Thoracic aorta (tissue), 2 donors: ENCODE measurements at regions not wholly inside any gene's neighbourhood (a gene's known extent, or its start where the extent isn't known, plus 50 kb on each side); places are given as distances from the start of the nearest gene placed in this dataset.
"Not testable (repeated sequence)": the region's sequence is repeated elsewhere in the genome, so short reads cannot be mapped to it uniquely, and the experiment has no call there.

Experiments
- ATAC-seq: fragments of 150-250 bp; one replicate; pipeline ENCODE4 v1.8.0; 2017; ENCODE audit warnings: low read depth; ENCODE audit not compliant: insufficient number of reproducible peaks, low FRiP score
- DNase-seq: peaks from one replicate; pipeline ENCODE4 v3.0.0-alpha.2; 2020; ENCODE audit warnings: low spot score
- H3K27ac ChIP-seq, 2 donors: fragments of 200-600 bp; sonication (generic); 1 replicate in 1 of 2; 2 replicates in 1 of 2; pipeline ENCODE4 v1.5.1; 2016; ENCODE audit warnings: mild to moderate bottlenecking in 2 of 2, moderate library complexity in 2 of 2
- H3K27me3 ChIP-seq: fragments of 200-600 bp; sonication (generic); replicated peaks from 2 replicates; pipeline ENCODE4 v1.6.0; 2016; ENCODE audit warnings: mild to moderate bottlenecking; ENCODE audit not compliant: insufficient read depth
- H3K36me3 ChIP-seq: fragments of 200-600 bp; sonication (generic); one replicate; pipeline ENCODE4 v1.5.1; 2016
- H3K4me1 ChIP-seq, 2 donors: fragments of 200-600 bp; sonication (generic); 1 replicate in 1 of 2; 2 replicates in 1 of 2; pipeline versions ENCODE4 v1.5.1 to v1.6.0; 2016; ENCODE audit warnings: low read depth in 2 of 2, mild to moderate bottlenecking in 1 of 2; ENCODE audit not compliant: control insufficient read depth in 1 of 2
- H3K4me3 ChIP-seq: fragments of 200-600 bp; sonication (generic); 2 replicates; pipeline ENCODE4 v1.5.1; 2016; ENCODE audit warnings: mild to moderate bottlenecking
- H3K9me3 ChIP-seq: fragments of 200-600 bp; sonication (generic); 2 replicates; pipeline ENCODE4 v1.5.1; 2016

DNA sequence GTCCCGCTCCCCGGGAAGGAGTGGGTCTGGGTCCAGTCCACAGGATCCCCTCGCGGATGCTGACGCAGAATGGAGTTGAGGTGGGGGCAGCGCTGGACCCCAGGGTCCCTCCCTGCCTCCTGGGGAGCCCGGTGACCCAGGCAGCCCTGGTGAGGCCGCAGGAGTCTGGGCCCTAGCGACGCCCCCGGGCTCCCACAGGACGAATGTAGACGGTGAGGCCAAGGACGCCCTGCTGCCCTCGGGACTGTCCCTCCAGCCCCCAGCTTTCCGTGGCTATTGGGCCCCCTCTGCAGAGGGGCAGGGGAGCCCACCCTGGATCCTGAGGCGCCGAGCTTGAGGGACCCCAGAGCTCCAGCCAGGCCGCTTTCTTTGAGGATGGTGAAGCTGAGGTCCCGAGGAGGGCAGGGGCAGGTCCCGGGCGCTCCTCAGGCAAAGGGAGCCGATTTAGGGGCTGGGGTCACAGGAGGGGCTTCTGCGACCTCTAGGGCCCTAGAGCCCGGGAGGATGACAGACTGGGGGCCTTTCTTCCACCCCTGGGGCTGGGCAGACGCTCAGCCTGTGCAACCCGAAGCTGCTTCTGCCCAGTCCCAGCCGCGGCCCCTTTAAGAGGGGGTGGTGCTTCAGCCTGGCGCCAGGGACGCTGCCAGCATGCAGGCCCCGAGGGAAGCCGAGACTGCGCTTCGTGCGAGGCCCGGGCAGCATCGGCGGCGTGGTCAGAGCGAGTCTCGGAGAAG, 986.8 kb downstream of the TUBA3C start:
- H3K4me1 ChIP-seq, ATAC-seq, H3K27me3 ChIP-seq, DNase-seq, H3K9me3 ChIP-seq, H3K4me3 ChIP-seq, H3K27ac ChIP-seq, H3K36me3 ChIP-seq: not testable (repeated sequence)

DNA sequence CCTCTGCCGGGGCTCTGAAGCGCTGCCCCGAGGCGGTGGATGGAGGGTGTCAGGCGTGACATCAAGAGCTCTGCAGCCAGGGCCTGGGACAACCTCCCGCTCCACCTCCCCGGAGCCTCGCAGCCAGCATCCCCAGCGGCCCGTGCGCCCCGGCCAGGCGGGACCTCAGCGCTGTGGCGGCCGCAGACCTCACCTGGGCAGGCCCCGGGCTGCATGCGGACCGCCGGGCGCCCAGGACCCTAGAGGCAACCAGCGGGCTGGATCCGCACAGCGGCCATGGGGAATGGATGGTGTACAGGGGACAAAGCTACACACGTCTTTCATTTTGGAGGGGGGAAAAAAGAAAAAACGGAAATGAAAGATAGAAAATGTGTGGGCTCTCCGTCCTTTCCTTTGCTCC, 987.5 kb downstream of the TUBA3C start:
- H3K4me3 ChIP-seq, H3K4me1 ChIP-seq, H3K9me3 ChIP-seq, H3K27ac ChIP-seq, H3K36me3 ChIP-seq, ATAC-seq, H3K27me3 ChIP-seq, DNase-seq: not testable (repeated sequence)
